Sciatic nerve (tissue), 2 donors: ENCODE measurements at regions not wholly inside any gene's neighbourhood (a gene's known extent, or its start where the extent isn't known, plus 50 kb on each side); places are given as distances from the start of the nearest gene placed in this dataset.
"Not testable (repeated sequence)": the region's sequence is repeated elsewhere in the genome, so short reads cannot be mapped to it uniquely, and the experiment has no call there.

ENCODE experiments used
- ATAC-seq: fragments of 200-7000 bp; cut with Tn5 transposase; one replicate; pipeline ENCODE4 v1.9.1; 2020; ENCODE audit warnings: mild to moderate bottlenecking, moderate library complexity
- DNase-seq: peaks from one replicate; pipeline ENCODE4 v3.0.0-alpha.2; 2020; ENCODE audit warnings: low spot score
- intact Hi-C: fragments of 100-400 bp; cut with DNase I; formaldehyde crosslinking; loops from one replicate; pipeline ENCODE4 v1.14.2; 2022
- donor health status: DM: no; HTN: no; CAD: no.
- donor health status: DM: no; HTN: no; CAD: no.

DNA sequence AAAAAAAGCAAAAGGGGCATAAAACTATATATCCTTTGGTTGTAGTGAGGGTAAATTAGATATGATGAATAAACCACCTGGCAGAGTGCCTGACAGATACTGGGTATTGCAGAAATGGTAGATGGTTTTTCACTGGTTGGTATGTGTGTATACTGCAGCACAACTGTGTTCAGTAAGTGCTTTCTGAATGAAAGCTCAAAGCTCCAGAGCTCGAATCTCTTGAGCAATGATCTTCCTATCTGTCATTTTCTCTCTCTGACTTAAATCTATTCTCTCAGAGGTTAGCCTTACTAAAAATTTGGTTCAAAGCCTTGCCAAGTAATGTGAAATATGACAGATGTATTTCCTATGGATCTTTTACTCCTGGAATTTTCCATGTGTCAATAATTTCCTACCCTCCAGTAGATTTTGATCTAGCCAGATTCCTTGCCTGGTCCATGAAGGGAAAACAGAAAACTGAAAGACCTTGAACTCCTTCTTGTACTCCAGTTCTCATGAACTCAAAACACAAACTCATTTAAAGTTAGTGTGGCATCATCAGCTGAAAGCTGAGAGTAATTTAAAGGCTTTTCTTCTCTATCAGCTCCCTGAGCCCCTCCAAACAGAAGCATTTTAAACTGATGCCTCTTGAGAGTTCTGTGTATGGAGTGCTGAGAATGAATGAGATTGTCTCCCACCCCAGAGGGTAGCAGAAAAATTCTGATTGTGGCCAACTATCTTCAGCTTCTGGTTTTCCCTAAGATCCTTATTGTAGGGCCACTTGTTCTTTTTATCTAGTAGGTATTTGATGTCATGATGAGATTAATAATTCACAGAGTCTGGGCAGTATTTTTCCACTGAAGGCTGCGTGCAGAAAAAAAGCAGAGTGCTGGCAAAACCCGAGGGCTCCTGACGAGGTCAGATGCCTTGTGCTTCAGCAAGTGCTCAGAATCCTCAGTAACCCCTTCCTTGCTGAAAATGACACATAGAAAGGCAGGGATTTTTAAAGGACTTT lies 363.4 kb upstream of the BOD1L1 start:
- no peak for ATAC-seq
- no peak for DNase-seq
- intact Hi-C loops, result no loop called here

DNA sequence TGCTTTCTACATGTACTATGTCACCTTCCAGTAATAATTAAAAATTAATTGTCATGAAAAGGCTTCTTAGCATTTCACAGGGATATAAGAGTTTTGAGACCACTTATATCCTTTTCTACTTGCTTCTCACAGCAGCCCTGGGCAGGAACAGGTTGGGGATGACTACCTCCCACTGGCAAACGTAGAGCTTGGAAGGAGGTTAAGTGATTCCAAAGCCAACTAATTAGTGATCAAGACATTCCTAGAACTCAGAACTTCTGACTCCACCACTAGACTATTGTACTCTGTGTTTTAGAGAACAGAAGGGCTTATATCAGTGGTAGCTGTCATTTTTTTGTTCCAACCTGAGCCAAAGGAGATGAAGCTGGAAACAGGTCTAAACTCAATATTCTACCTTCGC lies 364.5 kb upstream of the BOD1L1 start:
- intact Hi-C loops, result no loop called here
- ATAC-seq (no peak), DNase-seq (no peak)

DNA sequence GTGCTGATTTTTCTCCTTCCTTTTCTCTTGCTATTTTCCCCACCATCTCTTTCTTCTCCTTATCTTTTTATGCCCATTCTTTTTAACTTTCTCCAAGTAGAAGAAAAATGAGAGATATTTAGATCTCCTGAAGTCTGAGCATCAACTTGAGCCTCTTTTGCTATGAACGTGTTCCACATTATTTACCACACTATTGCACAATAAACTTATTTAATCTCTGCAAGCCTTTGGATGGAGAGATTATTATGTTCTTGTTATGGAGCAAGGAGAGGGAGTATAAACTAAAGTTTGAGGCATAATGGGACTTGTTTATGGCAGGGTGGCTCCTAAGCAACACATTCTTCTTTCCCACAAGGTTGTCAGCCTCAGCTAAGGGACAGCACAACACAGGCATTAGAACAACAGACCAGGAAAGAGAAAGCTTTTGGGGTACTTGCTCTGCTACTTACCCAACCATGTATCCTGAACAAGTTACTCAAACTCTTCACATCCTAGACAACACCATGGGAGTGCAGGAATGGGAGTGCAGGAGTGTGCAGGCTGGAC lies 365.5 kb upstream of the BOD1L1 start:
- intact Hi-C loops, result no loop called here
- no peak for DNase-seq
- no peak for ATAC-seq

DNA sequence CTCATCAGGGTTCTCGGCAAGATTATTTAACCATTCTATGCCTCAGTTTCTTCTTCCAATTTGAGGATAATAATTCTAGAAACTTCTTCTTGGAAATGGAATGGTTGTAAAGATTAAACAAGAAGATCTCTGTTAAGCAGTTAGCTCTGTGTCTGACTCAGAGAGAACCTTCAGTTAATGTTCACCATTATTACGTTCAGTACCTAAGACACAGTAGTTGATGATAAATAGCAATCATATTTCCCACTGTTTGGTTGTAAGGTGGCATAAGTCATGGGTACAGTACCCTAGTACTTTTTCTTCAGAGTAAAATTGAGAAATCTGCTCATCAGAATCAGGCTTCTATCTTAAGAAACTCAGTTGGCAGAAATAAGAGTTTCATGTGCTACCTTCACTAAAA lies 366.5 kb upstream of the BOD1L1 start:
- DNase-seq (no peak), ATAC-seq (no peak)
- intact Hi-C loops, result no loop called here

DNA sequence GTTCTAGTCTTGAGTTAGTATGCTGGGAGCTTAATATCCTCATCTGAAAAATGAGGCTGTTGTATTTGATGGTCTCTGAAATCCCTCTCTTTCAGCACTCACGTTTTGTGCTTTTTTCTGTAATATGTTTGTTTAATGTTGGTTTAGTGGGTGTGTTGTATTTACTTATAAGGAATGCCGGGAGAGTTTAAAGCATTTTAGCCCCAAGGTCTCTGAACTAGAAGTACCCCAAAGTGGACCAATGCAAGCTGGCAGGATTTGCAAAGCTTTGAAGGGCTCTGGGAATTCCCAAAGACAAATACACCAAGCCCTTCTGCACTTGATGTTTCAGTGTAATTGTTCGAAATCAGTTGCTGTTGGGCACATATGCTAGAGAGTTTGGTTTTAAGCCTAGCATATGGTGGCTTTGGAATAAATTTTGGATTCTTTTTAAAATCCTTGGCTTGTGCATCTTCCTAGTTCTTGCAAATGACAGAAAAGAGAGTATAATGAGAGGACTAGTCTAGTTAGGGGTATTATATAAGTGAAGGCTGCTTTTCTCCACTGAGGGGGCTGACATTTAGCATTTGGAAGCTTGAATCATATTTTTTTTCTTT lies 371.4 kb upstream of the BOD1L1 start:
- intact Hi-C loops, result no loop called here
- ATAC-seq (no peak), DNase-seq (no peak)

DNA sequence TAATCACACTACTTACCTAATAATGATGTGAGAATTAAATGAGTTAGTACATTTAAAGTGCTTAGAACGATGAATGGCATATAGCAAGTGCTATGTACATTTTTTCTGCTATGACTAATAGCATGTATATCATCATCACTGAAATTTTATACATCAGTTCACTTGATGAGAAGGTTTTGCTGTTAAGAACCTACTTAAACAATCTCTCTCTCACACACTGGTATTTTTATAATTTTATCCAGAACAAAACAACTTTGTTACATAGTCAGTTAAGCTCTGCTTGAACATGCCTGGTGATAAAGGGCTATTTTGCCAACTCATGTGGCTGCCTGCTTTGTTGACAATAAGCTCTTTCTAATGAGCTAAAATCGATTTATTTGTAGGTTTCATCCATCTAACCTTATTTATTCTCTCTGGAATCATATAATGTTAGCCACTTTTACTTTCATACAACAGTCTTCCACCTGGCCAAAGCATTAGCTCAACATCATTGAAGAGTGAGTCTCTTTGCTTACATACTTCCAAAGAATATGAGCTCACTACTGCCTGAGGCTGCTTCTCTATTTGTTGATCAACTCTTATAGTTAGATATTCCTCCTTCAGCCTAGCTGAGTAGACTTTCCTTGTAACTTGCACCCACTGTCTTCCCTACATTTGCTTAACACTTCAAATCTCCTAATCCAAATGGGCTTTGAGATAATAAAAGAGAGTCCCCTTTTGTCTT lies 372.7 kb upstream of the BOD1L1 start:
- DNase-seq (no peak), ATAC-seq (no peak)
- intact Hi-C loops, result no loop called here

DNA sequence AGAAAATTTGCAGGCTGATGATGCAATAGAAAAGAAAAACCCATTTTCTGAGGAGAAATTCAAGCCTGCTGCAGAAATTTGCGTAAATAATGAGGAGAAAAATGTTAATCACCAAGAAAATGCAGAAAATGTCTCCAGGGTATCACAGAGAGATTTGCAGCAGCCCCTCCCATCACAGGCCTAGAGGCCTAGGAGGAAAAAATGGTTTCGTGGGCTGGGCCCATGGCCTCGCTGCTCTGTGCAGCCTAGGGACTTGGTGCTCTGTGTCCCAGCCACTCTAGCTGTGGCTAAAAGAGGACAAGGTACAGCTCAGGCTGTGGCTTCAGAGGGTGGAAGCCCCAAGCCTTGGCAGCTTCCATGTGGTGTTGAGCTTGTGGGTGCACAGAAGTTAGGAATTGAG lies 374.8 kb upstream of the BOD1L1 start:
- ATAC-seq, DNase-seq, intact Hi-C loops: not testable (repeated sequence)

DNA sequence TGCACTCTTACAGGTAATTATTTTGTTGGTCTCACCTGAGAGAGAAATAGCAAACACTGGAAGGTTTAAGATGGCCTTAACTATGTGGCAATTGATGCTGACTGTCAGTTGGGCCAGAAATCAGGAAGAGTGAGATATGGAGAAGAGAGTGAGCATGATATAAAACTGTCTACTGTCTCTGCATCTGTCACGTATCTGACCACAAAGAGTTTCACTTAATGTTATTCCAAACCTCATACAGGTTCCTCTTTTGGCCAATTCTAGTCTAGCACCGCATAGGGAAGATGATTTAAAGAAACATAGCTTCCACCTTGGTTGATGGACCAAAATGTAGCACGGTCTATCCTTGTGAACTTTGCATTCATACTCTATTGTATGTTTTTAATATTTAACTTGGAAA lies 381.0 kb upstream of the BOD1L1 start:
- DNase-seq (no peak), ATAC-seq (no peak)
- intact Hi-C loops, result no loop called here

DNA sequence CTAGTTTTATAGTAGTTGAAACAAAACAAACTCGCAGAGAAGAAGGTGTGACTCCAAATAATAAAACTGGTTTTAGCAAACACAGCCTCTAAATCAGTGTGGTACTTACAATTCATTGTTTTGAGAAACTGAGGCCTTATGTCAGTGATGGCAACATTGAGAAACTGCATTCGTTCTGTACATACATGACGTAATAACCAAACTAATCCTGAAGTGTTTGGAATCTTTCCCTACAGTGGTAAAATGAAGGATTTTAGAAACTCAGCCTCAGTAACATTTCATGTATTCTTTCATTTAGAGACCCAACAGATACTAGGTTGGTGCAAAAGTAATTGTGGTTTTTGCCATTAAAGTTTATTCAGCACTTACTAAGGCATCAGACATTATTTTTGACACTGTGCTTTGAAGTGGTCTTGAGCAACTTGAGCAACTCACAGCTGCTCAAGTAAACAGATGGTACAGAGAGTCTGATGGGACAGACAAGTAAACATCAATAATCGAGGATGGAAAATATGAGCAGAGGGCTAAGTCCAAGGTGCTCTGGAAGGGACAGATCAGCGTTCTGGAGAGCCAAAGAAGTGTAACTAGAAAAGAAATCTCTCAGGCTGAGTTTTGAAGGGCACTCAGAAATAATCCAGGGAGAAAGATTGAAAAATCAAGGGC lies 390.8 kb upstream of the BOD1L1 start:
- ATAC-seq, result no peak
- intact Hi-C loops, result no loop called here
- DNase-seq, result no peak

DNA sequence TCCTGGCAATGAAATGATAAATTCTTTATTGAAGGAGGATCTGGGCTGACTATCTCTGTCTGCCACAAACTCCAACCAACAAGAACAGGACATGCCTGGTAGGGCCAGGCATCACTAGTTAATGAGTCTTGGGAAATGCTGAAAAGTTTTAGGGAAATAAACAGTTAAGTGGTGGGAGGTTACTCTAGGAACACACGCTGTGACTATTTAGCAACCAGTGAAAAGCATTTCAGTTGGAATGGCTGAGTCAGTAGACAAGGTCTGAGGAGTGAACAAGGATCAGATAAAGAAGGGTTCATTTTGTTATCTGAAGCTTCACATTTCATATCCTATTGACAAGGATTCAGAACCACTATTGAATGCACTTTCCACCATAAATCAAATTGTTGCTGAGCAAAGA lies 394.9 kb upstream of the BOD1L1 start:
- ATAC-seq, result no peak
- DNase-seq, result no peak
- intact Hi-C loops, result no loop called here

DNA sequence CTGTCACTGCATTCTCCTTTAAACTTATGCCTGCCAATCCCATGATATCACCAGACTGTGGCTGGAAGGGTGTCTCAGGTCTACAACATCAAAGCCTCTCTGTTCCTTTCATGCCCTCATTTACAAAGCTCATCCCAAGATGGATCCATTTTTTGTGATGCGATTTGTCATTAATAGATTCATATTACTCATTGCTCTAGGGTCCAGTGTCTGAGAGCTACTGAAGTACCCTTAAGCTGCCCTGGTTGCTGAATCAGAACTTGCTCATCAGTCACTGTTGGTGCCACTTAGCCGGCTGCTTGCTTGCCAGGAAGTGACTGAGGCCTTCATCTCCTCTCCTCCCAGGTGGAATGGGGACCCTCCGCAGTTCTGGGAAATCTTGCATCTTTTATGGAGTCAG lies 395.5 kb upstream of the BOD1L1 start:
- intact Hi-C loops, result no loop called here
- no peak for ATAC-seq
- no peak for DNase-seq

DNA sequence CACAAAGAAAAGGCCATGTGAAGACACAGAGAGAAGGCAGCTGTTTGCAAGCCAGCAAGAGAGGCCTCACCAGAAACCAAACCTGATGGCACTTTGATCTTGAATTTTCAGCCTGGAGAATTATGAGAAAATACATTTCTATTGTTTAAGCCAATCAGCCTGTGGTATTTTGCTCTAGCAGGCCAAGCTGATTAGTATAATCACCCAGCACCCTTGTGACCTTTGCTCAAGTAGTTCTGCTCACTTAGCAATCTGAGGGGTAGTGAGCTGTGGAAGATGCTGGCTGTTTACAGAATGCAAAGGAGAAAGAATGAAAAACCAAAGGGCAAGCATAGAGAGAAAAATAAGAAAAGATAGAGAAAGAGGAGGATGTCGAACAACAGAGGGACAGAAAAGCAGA lies 396.4 kb upstream of the BOD1L1 start:
- DNase-seq, result no peak
- no peak for ATAC-seq
- intact Hi-C loops, result no loop called here

DNA sequence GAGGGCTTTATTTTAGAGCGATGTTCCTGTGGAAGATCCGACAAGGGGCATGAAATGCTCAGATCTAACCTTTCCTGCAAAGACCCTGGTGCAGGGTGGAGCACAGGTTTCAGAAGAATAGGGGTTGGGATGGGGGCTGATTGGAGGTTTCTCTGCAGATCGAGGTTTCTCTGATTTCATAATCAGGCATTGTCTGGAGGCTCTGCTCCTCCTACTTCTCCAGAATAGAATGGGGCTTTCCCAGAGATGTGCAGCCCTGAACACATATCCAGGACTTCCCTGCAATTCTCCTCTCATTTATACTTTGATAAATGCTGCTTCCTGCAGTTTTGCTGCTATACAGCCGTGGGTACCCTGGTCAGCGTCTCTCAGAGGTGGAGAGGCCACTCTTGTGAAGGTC lies 397.6 kb upstream of the BOD1L1 start:
- no peak for ATAC-seq
- intact Hi-C loops, result no loop called here

DNA sequence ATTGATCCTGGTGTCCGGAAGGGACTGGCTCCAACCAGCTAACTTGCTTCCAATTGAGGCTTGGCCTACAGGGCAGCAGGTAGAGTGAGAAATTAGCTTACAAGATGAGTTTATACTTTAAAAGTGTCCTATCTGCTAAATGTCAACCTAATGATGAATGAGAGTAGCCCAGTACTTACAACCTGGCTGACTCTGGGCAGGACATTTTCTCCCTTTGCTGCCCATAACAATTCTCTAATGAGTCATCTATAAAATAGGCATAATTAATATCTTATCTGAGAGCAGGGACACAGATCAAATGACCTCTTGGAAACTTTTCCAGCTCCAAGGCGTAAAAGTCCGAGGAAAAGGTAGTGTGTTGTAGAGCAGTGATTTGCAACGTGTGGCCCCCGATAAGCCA lies 398.4 kb upstream of the BOD1L1 start:
- intact Hi-C loops, result no loop called here
- no peak for DNase-seq
- ATAC-seq, result no peak

More for the DNA sequence above, 397.6 kb upstream of the BOD1L1 start:
- DNase-seq, result no peak

DNA sequence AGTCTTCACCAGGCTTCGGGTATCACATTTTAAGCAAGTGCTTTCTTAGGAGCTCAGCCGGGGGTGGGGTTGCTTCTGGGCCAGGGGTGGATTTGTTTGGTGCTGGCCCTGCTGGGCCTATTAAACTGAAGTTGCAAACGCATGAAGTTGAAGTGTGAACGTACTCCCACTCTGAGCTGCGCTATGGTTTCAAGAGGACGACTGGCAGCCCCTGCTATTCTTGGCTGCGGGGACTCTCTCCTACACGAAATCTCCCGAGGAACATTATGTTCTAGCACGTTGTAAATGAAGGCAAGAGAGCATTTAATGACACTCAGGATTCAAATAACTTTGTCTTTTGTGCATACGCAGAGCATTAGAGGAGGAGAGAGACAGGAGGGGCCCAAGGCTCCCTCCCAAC lies 401.3 kb upstream of the BOD1L1 start:
- ATAC-seq, result no peak
- intact Hi-C loops, result no loop called here

DNA sequence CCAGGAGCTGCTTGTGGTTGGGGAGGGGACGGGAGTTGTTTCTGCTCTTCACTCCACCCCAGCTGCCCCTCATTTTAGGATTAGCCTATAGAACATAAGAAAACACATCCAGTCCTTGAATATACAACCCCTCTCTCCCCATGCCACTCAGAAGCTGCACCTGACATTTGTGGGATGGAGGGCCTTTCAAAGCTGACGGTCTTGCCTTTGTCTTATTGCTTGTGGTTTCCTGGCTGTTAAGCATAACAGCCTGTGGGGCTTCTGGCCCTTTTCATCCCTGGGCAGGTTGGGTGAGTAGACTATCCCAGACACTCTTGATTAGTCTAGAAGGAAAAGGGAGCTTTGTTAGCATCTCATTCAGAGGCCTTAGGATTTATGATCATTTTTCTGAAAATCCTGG lies 407.6 kb upstream of the BOD1L1 start:
- ATAC-seq (no peak), DNase-seq (no peak)
- intact Hi-C loops, result no loop called here

More for the DNA sequence above, 401.3 kb upstream of the BOD1L1 start:
- DNase-seq, result no peak

DNA sequence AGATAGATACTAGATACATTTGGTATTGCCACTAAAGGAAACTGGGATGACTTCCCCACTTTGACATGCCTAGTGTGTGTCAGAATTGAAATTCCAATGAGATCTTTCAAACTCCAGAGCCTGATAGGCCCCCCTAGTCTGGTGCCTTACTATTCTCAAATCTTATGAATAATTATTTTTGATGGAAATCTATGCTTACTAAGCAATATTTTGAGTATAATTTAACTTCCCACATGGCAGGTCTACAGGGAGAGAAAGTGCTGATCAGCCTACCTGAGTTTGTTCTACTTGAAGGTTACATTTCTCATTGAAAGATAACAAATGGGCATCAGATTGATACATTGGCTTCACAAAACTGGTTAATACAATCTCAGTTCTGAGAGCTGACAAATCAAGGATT lies 415.7 kb upstream of the BOD1L1 start:
- no peak for DNase-seq
- no peak for ATAC-seq
- intact Hi-C loops, result no loop called here

DNA sequence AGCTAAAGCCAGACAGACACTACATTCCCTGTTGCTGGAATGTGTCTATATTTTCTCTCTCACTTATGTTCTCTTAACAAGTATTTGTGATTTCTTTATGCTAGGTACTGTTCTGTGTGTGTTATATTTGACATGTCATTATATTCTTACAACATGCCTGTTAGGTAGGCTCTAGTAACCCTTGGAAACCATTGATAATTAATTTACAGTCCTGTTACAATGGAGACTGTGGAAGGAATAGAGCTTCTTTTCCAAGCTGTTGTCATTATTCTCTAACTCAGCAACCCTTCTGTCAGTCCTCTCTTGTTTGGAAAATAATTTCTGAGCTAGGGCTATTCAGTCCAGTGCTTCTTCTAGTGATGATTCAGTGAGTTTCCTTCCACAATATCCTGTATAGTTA lies 419.1 kb upstream of the BOD1L1 start:
- ATAC-seq, result no peak
- intact Hi-C loops, result no loop called here
- no peak for DNase-seq

DNA sequence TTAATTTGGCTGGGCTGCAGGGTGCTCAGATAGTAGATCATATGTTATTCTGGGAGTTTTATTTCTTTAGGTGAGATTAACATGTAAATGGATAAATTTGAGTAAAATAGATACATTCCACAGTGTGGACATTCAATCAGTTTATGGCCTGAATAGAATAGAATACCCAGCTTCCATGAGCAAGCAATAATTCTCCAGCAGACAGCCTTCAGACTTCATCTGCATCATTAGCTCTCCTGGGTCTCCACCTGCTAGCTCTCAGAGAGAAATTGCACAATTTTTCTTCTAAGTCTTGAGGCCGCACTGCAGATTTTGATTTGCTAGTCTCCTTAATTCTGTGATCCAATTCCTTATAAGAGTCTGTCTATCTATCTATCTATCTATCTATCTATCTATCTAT lies 420.3 kb upstream of the BOD1L1 start:
- no peak for DNase-seq
- intact Hi-C loops, result no loop called here
- no peak for ATAC-seq
